ENCODE measurements at regions not wholly inside any gene's neighbourhood (a gene's known extent, or its start where the extent isn't known, plus 50 kb on each side); places are given as distances from the start of the nearest gene placed in this dataset.

GRCh38 chr6:28734443-28734959, 189.3 kb downstream of the TRIM27 start:
- TF ChIP-seq TAF1 (IDR thresholded peaks at IDR 0.05; ENCODE audit: borderline replicate concordance, insufficient read depth, low read length) (no peak), FOXP2 (optimal IDR thresholded peaks at IDR 0.05; ENCODE audit: borderline replicate concordance, extremely low read depth, extremely low read length, insufficient read depth) (no peak), REST (IDR thresholded peaks at IDR 0.05; ENCODE audit: insufficient read depth in 1 of 2, low read depth in 2 of 2, low read length in 2 of 2) (no peak), POLR2AphosphoS5 (IDR thresholded peaks at IDR 0.05; ENCODE audit: low read depth, low read length) (no peak), SIN3A (IDR thresholded peaks at IDR 0.05; ENCODE audit: borderline replicate concordance, insufficient read depth, low read length) (no peak)

DNA sequence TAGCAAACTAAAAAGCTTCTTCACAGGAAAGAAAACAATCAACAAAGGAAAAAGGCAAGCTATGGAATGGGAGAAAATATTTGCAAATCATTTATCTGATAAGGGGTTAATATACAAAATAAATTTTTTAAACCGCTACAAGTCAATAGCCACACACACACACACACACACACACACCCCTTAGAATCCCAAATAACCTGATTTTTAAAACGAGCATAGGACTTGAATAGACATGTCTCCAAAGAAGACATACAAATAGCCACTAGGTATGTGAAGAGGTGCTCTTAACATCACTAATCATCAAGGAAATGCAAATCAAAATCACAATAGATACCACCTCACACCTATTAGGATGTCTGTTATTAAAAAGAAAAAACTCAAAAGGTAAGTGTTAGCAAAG, 187.7 kb downstream of the TRIM27 start:
- no peak for TF ChIP-seq REST (IDR thresholded peaks at IDR 0.05; ENCODE audit: insufficient read depth in 1 of 2, low read depth in 2 of 2, low read length in 2 of 2)
- TF ChIP-seq SIN3A (IDR thresholded peaks at IDR 0.05; ENCODE audit: borderline replicate concordance, insufficient read depth, low read length): no peak
- TF ChIP-seq TAF1 (IDR thresholded peaks at IDR 0.05; ENCODE audit: borderline replicate concordance, insufficient read depth, low read length): no peak
- no peak for TF ChIP-seq FOXP2 (optimal IDR thresholded peaks at IDR 0.05; ENCODE audit: borderline replicate concordance, extremely low read depth, extremely low read length, insufficient read depth)
- no peak for TF ChIP-seq POLR2AphosphoS5 (IDR thresholded peaks at IDR 0.05; ENCODE audit: low read depth, low read length)

DNA sequence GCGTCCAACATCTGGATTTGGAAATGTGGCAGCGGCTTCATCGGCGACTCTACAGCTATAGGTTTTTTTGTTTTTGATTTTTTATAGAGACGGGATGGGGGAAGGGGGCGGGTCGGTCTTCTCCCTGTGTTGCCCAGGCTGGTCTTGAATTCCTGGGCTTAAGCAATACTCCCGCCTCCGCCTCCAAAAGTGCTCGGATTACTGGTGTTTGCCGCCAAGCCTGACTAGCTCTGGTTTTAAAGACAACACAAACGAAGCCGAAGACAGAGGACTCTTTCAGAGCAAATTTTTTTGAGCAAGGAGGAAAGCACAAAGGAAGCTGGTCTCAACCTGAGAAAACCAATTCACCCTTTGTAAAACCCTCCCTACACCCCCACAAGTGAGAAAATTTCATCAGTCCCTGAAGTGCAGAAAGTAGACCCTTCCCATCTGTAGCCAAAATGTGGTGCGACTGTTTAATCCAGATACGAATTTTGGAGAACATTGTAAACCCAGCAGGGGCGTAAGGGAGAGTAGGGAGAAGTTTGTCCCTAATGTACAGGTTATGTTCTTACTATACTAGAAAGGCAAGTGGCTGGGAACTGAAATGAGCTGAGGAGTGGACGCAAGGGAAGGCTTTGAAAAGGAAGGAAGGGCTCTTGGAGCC, 185.9 kb downstream of the TRIM27 start:
- TF ChIP-seq REST (IDR thresholded peaks at IDR 0.05; ENCODE audit: insufficient read depth in 1 of 2, low read depth in 2 of 2, low read length in 2 of 2) (no peak), POLR2AphosphoS5 (IDR thresholded peaks at IDR 0.05; ENCODE audit: low read depth, low read length) (no peak), SIN3A (IDR thresholded peaks at IDR 0.05; ENCODE audit: borderline replicate concordance, insufficient read depth, low read length) (no peak), FOXP2 (optimal IDR thresholded peaks at IDR 0.05; ENCODE audit: borderline replicate concordance, extremely low read depth, extremely low read length, insufficient read depth) (no peak), TAF1 (IDR thresholded peaks at IDR 0.05; ENCODE audit: borderline replicate concordance, insufficient read depth, low read length) (no peak)

- TF ChIP-seq POLR2AphosphoS5 (IDR thresholded peaks at IDR 0.05; ENCODE audit: low read depth, low read length) (no peak), TAF1 (IDR thresholded peaks at IDR 0.05; ENCODE audit: borderline replicate concordance, insufficient read depth, low read length) (no peak), REST (IDR thresholded peaks at IDR 0.05; ENCODE audit: insufficient read depth in 1 of 2, low read depth in 2 of 2, low read length in 2 of 2) (no peak), SIN3A (IDR thresholded peaks at IDR 0.05; ENCODE audit: borderline replicate concordance, insufficient read depth, low read length) (no peak), FOXP2 (optimal IDR thresholded peaks at IDR 0.05; ENCODE audit: borderline replicate concordance, extremely low read depth, extremely low read length, insufficient read depth) (no peak)
Measured at GRCh38 chr6:28738396-28738765, 185.4 kb downstream of the TRIM27 start.
